Renal cortex interstitium (tissue), 11 donors: ENCODE measurements at regions not wholly inside any gene's neighbourhood (a gene's known extent, or its start where the extent isn't known, plus 50 kb on each side); places are given as distances from the start of the nearest gene placed in this dataset.
"Not testable (repeated sequence)": the region's sequence is repeated elsewhere in the genome, so short reads cannot be mapped to it uniquely, and the experiment has no call there.

ENCODE experiments used
- DNase-seq, 11 donors: peaks; one replicate each; pipeline ENCODE4 v3.0.0-alpha.2; 2013; ENCODE audit warnings: low read depth in 9 of 11, low spot score in 4 of 11; ENCODE audit errors: extremely low read depth in 1 of 11

GRCh38 chr9:32200896-32201295, 183.5 kb upstream of the ACO1 start:
- DNase-seq, result no peak

DNA sequence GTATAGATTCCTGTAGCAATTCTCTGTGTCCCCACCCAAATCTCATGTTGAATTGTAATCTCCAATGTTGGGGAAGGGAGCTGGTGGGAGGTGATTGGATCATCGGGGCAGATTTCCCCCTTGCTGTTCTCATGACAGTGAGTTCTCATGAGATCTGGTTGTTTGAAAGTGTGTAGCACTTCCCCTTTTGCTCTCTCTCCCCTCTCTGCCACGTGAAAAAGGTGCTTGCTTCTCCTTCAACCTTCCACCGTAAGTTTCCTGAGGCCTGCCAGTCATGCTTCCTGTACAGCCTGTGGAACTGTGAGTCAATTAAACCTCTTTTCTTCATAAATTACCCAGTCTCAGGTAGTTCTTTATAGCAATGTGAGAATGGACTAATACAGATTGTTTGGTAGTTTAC, 175.3 kb upstream of the ACO1 start:
- DNase-seq, result not testable (repeated sequence)

DNA sequence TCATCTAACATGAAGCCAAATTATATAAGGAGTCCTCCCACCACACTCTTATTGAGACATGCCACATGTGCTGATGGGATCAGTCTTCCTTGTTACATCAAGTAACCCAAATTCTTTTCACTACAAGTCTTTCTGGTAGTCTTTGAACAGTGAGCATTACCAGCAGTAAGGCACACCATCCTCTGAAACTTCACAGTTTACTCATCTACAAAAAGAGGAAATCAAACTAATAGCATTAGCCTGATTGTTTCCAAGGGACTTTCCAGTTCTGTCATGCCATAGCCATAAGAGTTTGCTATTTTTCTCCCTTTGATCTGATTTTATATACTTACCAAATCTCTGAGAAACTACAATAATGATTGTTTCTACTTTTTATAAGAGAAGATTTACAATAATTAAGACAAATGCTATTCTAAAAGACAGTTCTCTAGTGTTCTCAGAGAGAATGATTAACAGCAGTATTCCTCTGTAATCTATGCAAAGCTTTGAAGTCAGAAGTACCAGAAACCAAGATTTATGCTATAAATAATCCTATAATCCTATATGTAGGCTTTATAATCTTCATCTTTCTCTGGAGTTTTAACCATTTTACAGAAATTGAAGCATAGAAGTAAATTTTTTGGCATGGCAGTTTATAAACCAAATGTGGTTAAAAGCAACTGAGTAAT, 166.2 kb upstream of the ACO1 start:
- no peak for DNase-seq

- DNase-seq, result no peak
These were observed 163.7 kb upstream of the ACO1 start for GRCh38 chr9:32220750-32221149.

- DNase-seq, result no peak
These were observed 150.0 kb upstream of the ACO1 start for GRCh38 chr9:32234451-32234850.

DNA sequence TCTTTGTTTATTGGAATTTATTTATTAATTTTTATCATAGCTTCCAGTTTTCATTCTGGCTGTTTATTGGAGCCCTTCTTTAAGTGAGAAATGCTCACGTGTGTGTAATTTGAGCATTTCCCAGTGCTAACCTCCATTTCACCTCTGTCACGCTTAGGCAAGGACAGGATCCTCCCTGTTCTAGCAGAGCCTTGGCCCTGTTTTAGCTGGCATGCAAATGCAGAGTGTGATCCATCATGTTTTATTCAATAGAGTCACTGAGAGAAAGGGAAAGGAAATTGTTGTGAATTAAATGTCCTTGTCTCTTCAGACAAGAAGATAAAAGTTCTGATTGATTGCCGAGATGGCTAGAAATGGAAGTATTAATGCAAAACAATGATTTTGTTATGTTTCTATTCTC, 137.3 kb upstream of the ACO1 start:
- peak in 1 of 11 donors; percentile 51 for DNase-seq

GRCh38 chr9:32248189-32248712, 136.2 kb upstream of the ACO1 start:
- no peak for DNase-seq

DNA sequence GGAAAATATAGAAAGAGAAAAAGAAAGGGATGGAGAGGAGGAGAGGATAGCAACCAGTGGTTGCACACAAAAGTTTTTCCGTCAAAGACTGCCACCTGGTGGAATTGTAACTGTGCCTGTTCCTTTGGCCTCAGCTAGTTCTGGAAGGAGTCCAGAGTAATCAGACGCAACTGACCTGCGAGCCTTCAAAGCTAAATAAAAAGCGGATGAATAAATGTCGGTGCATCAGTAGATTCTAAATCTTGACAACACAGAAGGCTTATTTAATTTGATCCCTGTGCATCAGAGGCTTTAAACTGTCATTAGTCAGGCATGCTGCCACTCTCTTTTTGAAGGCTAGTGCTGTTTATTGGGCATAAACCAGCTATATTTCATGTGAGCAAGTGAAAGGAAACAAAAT, 132.9 kb upstream of the ACO1 start:
- DNase-seq, result peak; percentile 63 to 85 (median 72)

DNA sequence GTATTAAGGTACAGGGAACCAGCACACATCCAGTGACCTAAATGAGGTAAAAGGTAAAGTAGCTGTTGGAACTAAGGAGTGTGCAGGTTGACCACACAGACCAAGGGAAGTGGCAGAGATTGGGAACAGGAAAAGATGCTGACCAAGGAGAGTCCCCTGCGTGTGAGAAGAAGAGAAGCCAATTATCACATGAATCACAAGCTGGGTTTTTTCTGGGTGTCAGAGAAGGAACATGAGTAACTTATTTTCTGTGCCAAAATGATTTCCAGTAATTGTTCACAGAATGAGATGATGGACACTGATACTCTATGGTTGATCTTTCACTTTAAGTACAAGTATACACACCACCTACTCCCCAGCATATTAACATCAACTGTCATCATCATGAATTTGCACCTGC, 130.7 kb upstream of the ACO1 start:
- DNase-seq, result no peak

- DNase-seq, result no peak
These were observed 129.4 kb upstream of the ACO1 start for GRCh38 chr9:32255026-32255425.

GRCh38 chr9:32258482-32258881, 126.0 kb upstream of the ACO1 start:
- DNase-seq, result no peak

GRCh38 chr9:32260151-32260862, 124.1 kb upstream of the ACO1 start:
- peak in 3 of 11 donors; percentile 44 to 65 (median 61) for DNase-seq

- DNase-seq, result peak in 1 of 11 donors; percentile 32
These were observed 120.1 kb upstream of the ACO1 start for GRCh38 chr9:32264170-32264864.

- DNase-seq, result no peak
These were observed 119.4 kb upstream of the ACO1 start for GRCh38 chr9:32265037-32265436.

GRCh38 chr9:32278991-32279390, 105.5 kb upstream of the ACO1 start:
- DNase-seq, result no peak

DNA sequence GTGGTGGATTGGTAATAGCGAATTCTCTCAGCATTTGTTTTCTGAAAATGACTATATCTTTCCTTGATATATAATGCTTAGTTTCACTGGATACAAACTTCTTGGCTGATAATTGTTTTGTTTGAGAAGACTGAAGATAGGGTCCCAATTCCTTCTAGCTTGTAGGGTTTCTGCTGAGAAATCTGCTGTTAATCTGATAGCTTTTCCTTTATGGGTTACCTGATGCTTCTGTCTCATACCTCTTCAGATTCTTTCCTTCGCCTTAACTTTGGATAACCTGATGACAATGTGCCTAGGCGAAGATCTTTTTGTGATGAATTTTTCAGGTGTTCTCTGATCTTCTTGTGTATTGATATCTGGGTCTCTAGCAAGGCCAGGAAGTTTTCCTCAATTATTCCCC, 94.7 kb upstream of the ACO1 start:
- no peak for DNase-seq

DNA sequence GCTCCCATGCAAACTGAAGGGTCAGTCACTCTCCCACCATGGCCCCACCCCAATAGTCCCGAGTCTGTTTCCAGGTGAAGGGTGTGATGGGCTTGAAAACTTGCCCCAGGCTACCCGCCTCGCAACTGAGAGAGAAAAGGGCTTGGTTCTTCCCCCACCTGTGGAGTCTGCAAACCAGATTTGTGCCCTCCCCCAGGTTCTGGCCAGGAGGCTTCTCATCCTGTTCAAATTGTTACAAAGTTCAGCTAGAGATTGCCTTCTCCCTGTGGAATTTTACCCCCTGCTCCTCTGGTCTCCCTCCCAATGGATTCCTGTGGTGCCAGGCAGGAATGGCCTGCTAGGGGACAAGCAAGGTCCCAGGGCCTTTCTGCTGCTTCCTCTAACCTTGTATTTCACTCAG, 93.1 kb upstream of the ACO1 start:
- no peak for DNase-seq

DNA sequence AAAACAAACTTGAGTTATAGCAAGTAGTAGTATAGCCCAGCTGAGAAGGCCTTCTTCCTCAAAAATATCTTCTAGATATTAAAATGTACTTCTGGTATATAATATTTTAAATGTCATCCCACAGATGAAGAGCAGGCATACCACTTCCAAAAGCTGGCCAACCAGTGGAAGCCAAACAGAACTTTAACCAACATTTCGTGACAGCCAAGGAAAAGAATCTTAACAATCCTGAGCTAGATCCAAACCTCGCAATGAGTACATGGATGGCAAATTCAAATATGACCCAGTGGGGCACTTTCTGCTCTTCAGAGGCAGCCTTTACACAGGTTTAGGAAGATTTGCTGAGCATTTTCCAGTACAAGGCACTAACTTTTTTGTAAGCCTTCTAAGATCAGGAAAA, 91.8 kb upstream of the ACO1 start:
- no peak for DNase-seq

DNA sequence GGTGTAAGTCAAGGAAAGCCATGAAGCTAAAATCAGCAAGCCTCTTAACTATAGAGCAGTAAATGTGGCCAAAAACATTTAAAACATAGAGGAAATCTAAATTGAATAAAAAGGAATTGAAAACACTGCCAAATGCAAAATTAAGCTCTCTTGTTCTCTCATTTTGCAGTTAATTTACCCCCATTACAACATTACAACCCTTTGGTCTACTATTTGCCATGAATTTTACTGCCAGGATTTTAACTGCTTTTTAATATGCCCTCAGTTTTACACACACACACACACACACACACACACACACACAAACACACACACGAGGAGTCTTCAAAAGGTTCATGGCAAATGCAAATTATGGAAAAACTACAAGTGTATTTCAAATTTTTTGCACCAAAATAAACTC, 91.4 kb upstream of the ACO1 start:
- no peak for DNase-seq

DNA sequence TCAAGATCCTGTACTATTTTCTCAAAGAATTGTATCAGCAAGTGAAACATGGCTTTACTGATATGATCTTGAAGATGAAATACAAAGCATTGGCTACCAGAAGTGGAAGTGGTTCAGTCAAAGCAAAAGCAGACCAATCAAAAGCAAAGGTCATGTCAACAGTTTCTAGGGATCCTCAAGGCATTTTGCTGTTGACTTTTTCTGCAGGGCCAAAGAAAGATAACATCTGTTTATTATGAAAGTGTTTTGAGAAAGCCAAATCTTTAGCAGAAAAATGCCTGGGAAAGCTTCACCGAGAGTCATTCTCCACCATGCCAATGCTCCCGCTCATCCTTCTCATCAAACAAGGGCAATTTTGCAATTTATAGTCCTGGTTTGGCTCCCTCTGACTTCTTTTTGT, 90.3 kb upstream of the ACO1 start:
- peak in 8 of 11 donors; percentile 13 to 32 (median 25) for DNase-seq
